A549 (cell line): ENCODE measurements at regions not wholly inside any gene's neighbourhood (a gene's known extent, or its start where the extent isn't known, plus 50 kb on each side); places are given as distances from the start of the nearest gene placed in this dataset.

Experiments
- CEBPB ChIP-seq, 2 experiments: fragments of >200 bp in 1 of 2; sonication (Bioruptor Twin) in 1 of 2; formaldehyde crosslinking in 1 of 2; IDR thresholded peaks; 2 replicates each; pipeline ENCODE4 v1.6.1; 2012 to 2016
- EP300 ChIP-seq, 2 experiments: fragments of >200 bp; sonication (Bioruptor Twin); formaldehyde crosslinking; IDR thresholded peaks; 2 replicates in 1 of 2; 3 replicates in 1 of 2; pipeline ENCODE4 v1.6.1; 2016 to 2017
- ESRRA ChIP-seq: fragments of 150-350 bp; IDR thresholded peaks from 2 replicates; pipeline ENCODE4 v1.6.1; 2014; ENCODE audit warnings: mild to moderate bottlenecking, low read length, borderline replicate concordance
- POLR2A ChIP-seq: IDR thresholded peaks from 2 replicates; pipeline ENCODE4 v1.6.1; 2012; ENCODE audit warnings: mild to moderate bottlenecking, low read length
- RAD21 ChIP-seq, 2 experiments: fragments of >200 bp in 1 of 2; sonication (Bioruptor Twin) in 1 of 2; formaldehyde crosslinking in 1 of 2; IDR thresholded peaks in 1 of 2; conservative IDR thresholded peaks in 1 of 2; 2 replicates in 1 of 2; 3 replicates in 1 of 2; pipeline ENCODE4 v1.6.1; 2012 to 2018; ENCODE audit warnings: inconsistent platforms in 1 of 2
- RFX5 ChIP-seq: fragments of 450-650 bp; IDR thresholded peaks from 2 replicates; pipeline ENCODE4 v1.7.1; 2014; ENCODE audit warnings: antibody characterized with exemption, mild to moderate bottlenecking, moderate library complexity
- TF ChIP-seq, protein P1 (sequence below): fragments of >200 bp; sonication (Bioruptor Twin); formaldehyde crosslinking; IDR thresholded peaks from 3 replicates; pipeline ENCODE4 v1.5.1; 2016
- TF ChIP-seq, protein P2 (sequence below): fragments of >200 bp; sonication (Bioruptor Twin); formaldehyde crosslinking; IDR thresholded peaks from 3 replicates; pipeline ENCODE4 v1.6.1; 2016
- TF ChIP-seq, protein P3 (sequence below): fragments of 250-450 bp; sonication (Bioruptor Pico); IDR thresholded peaks from 2 replicates; pipeline ENCODE4 v1.5.0; 2021; ENCODE audit warnings: mild to moderate bottlenecking, moderate library complexity, borderline replicate concordance

DNA sequence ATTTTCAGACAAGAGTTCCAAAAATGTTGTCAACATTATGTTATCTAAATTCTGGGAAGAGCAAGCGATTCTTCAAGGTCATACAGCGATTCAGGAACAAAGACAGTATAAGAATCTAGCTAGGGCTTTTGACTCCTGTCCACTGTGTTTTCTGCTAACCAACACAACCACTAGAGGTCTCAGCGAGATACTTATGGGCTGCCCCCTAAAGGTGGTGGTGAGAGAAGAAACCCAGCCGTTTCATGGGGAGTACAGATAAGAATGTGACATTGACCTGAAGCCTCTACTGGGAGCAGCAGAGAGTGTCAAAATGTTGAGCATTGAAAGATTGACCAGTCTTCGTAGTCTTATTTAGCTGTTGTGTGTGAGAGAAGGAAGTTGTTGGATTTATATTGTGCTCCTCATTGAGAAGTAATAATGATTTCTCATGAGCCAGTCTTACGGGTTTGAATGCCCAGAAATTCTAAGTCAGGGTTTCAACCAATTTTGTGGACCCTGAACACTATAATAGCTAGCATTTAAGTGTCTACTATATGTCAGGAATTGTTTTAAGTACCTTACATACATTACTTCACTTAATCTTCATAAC lies 168.3 kb downstream of the SPRY1 start:
- TF ChIP-seq EP300 (IDR thresholded peaks at IDR 0.05) (no peak), RAD21 (conservative IDR thresholded peaks at IDR 0.05 in 1 of 2, IDR thresholded peaks at IDR 0.05 in 1 of 2) (peak; percentile 68 to 76), CEBPB (IDR thresholded peaks at IDR 0.05) (no peak), ESRRA (no peak), RFX5 (no peak), POLR2A (no peak)
- TF ChIP-seq, protein P1, sequence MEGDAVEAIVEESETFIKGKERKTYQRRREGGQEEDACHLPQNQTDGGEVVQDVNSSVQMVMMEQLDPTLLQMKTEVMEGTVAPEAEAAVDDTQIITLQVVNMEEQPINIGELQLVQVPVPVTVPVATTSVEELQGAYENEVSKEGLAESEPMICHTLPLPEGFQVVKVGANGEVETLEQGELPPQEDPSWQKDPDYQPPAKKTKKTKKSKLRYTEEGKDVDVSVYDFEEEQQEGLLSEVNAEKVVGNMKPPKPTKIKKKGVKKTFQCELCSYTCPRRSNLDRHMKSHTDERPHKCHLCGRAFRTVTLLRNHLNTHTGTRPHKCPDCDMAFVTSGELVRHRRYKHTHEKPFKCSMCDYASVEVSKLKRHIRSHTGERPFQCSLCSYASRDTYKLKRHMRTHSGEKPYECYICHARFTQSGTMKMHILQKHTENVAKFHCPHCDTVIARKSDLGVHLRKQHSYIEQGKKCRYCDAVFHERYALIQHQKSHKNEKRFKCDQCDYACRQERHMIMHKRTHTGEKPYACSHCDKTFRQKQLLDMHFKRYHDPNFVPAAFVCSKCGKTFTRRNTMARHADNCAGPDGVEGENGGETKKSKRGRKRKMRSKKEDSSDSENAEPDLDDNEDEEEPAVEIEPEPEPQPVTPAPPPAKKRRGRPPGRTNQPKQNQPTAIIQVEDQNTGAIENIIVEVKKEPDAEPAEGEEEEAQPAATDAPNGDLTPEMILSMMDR = peak; percentile 85
- TF ChIP-seq, protein P2, sequence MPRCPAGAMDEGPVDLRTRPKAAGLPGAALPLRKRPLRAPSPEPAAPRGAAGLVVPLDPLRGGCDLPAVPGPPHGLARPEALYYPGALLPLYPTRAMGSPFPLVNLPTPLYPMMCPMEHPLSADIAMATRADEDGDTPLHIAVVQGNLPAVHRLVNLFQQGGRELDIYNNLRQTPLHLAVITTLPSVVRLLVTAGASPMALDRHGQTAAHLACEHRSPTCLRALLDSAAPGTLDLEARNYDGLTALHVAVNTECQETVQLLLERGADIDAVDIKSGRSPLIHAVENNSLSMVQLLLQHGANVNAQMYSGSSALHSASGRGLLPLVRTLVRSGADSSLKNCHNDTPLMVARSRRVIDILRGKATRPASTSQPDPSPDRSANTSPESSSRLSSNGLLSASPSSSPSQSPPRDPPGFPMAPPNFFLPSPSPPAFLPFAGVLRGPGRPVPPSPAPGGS = no peak
- TF ChIP-seq, protein P3, sequence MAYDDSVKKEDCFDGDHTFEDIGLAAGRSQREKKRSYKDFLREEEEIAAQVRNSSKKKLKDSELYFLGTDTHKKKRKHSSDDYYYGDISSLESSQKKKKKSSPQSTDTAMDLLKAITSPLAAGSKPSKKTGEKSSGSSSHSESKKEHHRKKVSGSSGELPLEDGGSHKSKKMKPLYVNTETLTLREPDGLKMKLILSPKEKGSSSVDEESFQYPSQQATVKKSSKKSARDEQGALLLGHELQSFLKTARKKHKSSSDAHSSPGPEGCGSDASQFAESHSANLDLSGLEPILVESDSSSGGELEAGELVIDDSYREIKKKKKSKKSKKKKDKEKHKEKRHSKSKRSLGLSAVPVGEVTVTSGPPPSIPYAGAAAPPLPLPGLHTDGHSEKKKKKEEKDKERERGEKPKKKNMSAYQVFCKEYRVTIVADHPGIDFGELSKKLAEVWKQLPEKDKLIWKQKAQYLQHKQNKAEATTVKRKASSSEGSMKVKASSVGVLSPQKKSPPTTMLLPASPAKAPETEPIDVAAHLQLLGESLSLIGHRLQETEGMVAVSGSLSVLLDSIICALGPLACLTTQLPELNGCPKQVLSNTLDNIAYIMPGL (CRISPR knock-in tag) = no peak
